HCT116 (cell line): ENCODE measurements at regions not wholly inside any gene's neighbourhood (a gene's known extent, or its start where the extent isn't known, plus 50 kb on each side); places are given as distances from the start of the nearest gene placed in this dataset.

Experiments
- ATAC-seq: fragments of 200-7000 bp; cut with Tn5 transposase; 2 replicates; pipeline ENCODE4 v1.9.1; 2020; ENCODE audit warnings: mild to moderate bottlenecking, moderate library complexity
- BruUV-seq: library from RNA; stranded (reverse); fragments of 400-500 nt; replicated peaks from 2 replicates; lab custom pipeline; 2021; lab: Mats Ljungman, UMichigan
- CTCF ChIA-PET: fragments of 300-600 bp; sonication (Branson Sonifier 250); formaldehyde crosslinking; loops from one replicate; lab custom pipeline; 2021; ENCODE audit warnings: antibody characterized with exemption; lab: Charles Lee
- POLR2A ChIA-PET: fragments of 300-600, 350-600 bp; sonication (Branson Sonifier 250); formaldehyde crosslinking; loops from one replicate; lab custom pipeline; 2021; ENCODE audit warnings: antibody characterized with exemption; lab: Charles Lee
- RAD21 ChIA-PET, 2 experiments: fragments of 300-600 bp; sonication (Branson Sonifier 250); formaldehyde crosslinking; loops; one replicate each; lab custom pipeline; 2023; ENCODE audit warnings: low total read pairs in 2 of 2; ENCODE audit not compliant: uncharacterized antibody in 2 of 2, unreplicated experiment in 2 of 2, low non-redundant PET in 1 of 2; lab: Charles Lee
- DNase-seq: peaks from one replicate; pipeline ENCODE4 v3.0.0-alpha.2; 2010; ENCODE audit warnings: low read depth, low spot score
- H2AFZ ChIP-seq: fragments of 200-600 bp; shearing (Covaris generic), sonication (generic); 2 replicates; pipeline ENCODE4 v1.6.1; 2017; ENCODE audit warnings: low read depth, mixed run types, mixed read lengths, antibody characterized with exemption, low read length; ENCODE audit not compliant: poor library complexity, severe bottlenecking
- H3K27ac ChIP-seq: 2 replicates; pipeline ENCODE4 v1.5.1; 2012; ENCODE audit warnings: low read depth, low read length
- H3K27me3 ChIP-seq: fragments of 200-600 bp; sonication (generic); 2 replicates; pipeline ENCODE4 v1.6.1; 2016; ENCODE audit warnings: mixed run types, low read length, mixed read lengths; ENCODE audit not compliant: insufficient read depth
- H3K36me3 ChIP-seq, 2 experiments: fragments of 200-500 bp in 1 of 2; fragments of 200-600 bp in 1 of 2; sonication (Bioruptor generic) in 1 of 2; sonication (generic) in 1 of 2; 2 replicates each; pipeline versions ENCODE4 v1.5.1 to v1.6.1; 2014 to 2016; ENCODE audit warnings: low read length in 2 of 2, inconsistent platforms in 1 of 2, mixed read lengths in 1 of 2, mixed run types in 1 of 2; ENCODE audit not compliant: insufficient read depth in 2 of 2, control insufficient read depth in 1 of 2
- H3K4me1 ChIP-seq, 2 experiments: fragments of 200-600 bp in 1 of 2; sonication (generic) in 1 of 2; 2 replicates each; pipeline versions ENCODE4 v1.5.1 to v1.6.1; 2012 to 2017; ENCODE audit warnings: low read length in 2 of 2, inconsistent platforms in 1 of 2, mild to moderate bottlenecking in 1 of 2, mixed read lengths in 1 of 2, mixed run types in 1 of 2, moderate library complexity in 1 of 2; ENCODE audit not compliant: insufficient read depth in 2 of 2, control insufficient read depth in 1 of 2
- H3K4me2 ChIP-seq: fragments of 200-600 bp; sonication (generic); 2 replicates; pipeline ENCODE4 v1.6.1; 2017; ENCODE audit warnings: mixed run types, low read length, mixed read lengths
- H3K4me3 ChIP-seq, 2 experiments: fragments of 200-600 bp in 1 of 2; sonication (generic) in 1 of 2; replicated peaks in 1 of 2; 2 replicates each; pipeline ENCODE4 v1.5.1; 2011 to 2016; ENCODE audit warnings: low read length in 2 of 2, control low read depth in 1 of 2, low read depth in 1 of 2, mild to moderate bottlenecking in 1 of 2, mixed read lengths in 1 of 2, mixed run types in 1 of 2
- H3K79me2 ChIP-seq: fragments of 200-600 bp; sonication (generic); 2 replicates; pipeline ENCODE4 v1.6.1; 2017; ENCODE audit warnings: mild to moderate bottlenecking, mixed run types, low read length, moderate library complexity, mixed read lengths; ENCODE audit not compliant: insufficient read depth
- H3K9ac ChIP-seq: fragments of 200-600 bp; sonication (generic); 2 replicates; pipeline ENCODE4 v1.6.1; 2016; ENCODE audit warnings: low read length, mixed read lengths
- H3K9me2 ChIP-seq: fragments of 200-600 bp; sonication (generic), shearing (Covaris generic); 2 replicates; pipeline ENCODE4 v1.6.1; 2017; ENCODE audit warnings: mixed run types, mild to moderate bottlenecking, moderate library complexity; ENCODE audit not compliant: insufficient read depth
- H3K9me3 ChIP-seq, 2 experiments: fragments of 200-500 bp in 1 of 2; fragments of 200-600 bp in 1 of 2; sonication (Bioruptor generic) in 1 of 2; sonication (generic) in 1 of 2; 2 replicates each; pipeline ENCODE4 v1.6.1; 2014 to 2017; ENCODE audit warnings: low read length in 2 of 2, mixed read lengths in 2 of 2, inconsistent platforms in 1 of 2, low read depth in 1 of 2, mild to moderate bottlenecking in 1 of 2, mixed run types in 1 of 2, moderate library complexity in 1 of 2; ENCODE audit not compliant: control insufficient read depth in 1 of 2, insufficient read depth in 1 of 2
- H4K20me1 ChIP-seq: fragments of 200-600 bp; sonication (generic), shearing (Covaris generic); 2 replicates; pipeline ENCODE4 v1.6.1; 2017; ENCODE audit warnings: mixed run types, mild to moderate bottlenecking, moderate library complexity; ENCODE audit not compliant: insufficient read depth
- ATF3 ChIP-seq: IDR thresholded peaks from 2 replicates; pipeline ENCODE4 v1.6.1; 2012
- EGR1 ChIP-seq: IDR thresholded peaks from 2 replicates; pipeline ENCODE4 v1.6.1; 2012; ENCODE audit warnings: low read depth
- ELF1 ChIP-seq: IDR thresholded peaks from 2 replicates; pipeline ENCODE4 v1.6.1; 2012; ENCODE audit warnings: low read depth, borderline replicate concordance
- FOSL1 ChIP-seq: IDR thresholded peaks from 2 replicates; pipeline ENCODE4 v1.6.1; 2012; ENCODE audit warnings: low read depth
- MAX ChIP-seq: IDR thresholded peaks from 2 replicates; pipeline ENCODE4 v1.6.1; 2012
- POLR2A ChIP-seq: IDR thresholded peaks from 2 replicates; pipeline ENCODE4 v1.7.0; 2011; ENCODE audit warnings: borderline replicate concordance; ENCODE audit not compliant: insufficient read depth, insufficient read length; ENCODE audit errors: extremely low read depth
- REST ChIP-seq: IDR thresholded peaks from 2 replicates; pipeline ENCODE4 v1.6.1; 2012; ENCODE audit warnings: low read depth
- SP1 ChIP-seq: IDR thresholded peaks from 2 replicates; pipeline ENCODE4 v1.6.1; 2012; ENCODE audit warnings: low read depth
- ZNF274 ChIP-seq: fragments of 200-500 bp; sonication (Bioruptor generic); IDR thresholded peaks from 2 replicates; pipeline ENCODE4 v1.6.1; 2014; ENCODE audit warnings: mild to moderate bottlenecking, low read depth, low read length, inconsistent platforms
- intact Hi-C: fragments of 100-400 bp; cut with micrococcal nuclease; formaldehyde crosslinking; loops from 2 replicates; pipeline ENCODE4 v1.10.0; 2022

- ChIA-PET CTCF (no interaction called here), RAD21 (no interaction called here), POLR2A (no interaction called here)
- ATAC-seq (no peak), DNase-seq (no peak)
- Histone ChIP-seq H2AFZ (no peak overlapping the region), H3K27me3 (peaks cover 3% of the 10 kb centered on the region; the same call in 1 of the 2 replicates), H3K9me3 (no peaks in the 10 kb centered on the region), H3K4me2 (no peak overlapping the region), H3K4me1 (no peaks in the 10 kb centered on the region), H3K9me2 (no peaks in the 10 kb centered on the region), H3K27ac (no peak overlapping the region), H4K20me1 (no peaks in the 10 kb centered on the region), H3K36me3 (no peaks in the 10 kb centered on the region), H3K4me3 (no peak overlapping the region), H3K9ac (no peak overlapping the region), H3K79me2 (no peaks in the 10 kb centered on the region)
- intact Hi-C loops: no loop called here
- TF ChIP-seq ELF1 (no peak), REST (no peak), POLR2A (no peak), SP1 (no peak), ZNF274 (no peak), MAX (no peak), FOSL1 (no peak), EGR1 (no peak), ATF3 (no peak)
- BruUV-seq: no TSS peak
Measured at GRCh38 chr1:100646001-100646400, 73.5 kb upstream of the VCAM1 start.
